ENCODE measurements at regions not wholly inside any gene's neighbourhood (a gene's known extent, or its start where the extent isn't known, plus 50 kb on each side); places are given as distances from the start of the nearest gene placed in this dataset.

- TF ChIP-seq CTCF (IDR thresholded peaks at IDR 0.05; ENCODE audit: low read depth, low read length, missing input control) (no peak), TAF1 (conservative IDR thresholded peaks at IDR 0.05) (no peak), HNF4G (IDR thresholded peaks at IDR 0.05) (no peak)
Observed at GRCh38 chr6:128600397-128600951, 80.1 kb upstream of the PTPRK start.

All from liver (tissue), 3 donors.